PC-3 (cell line): ENCODE measurements at regions not wholly inside any gene's neighbourhood (a gene's known extent, or its start where the extent isn't known, plus 50 kb on each side); places are given as distances from the start of the nearest gene placed in this dataset.

ENCODE experiments used
- EZH2 ChIP-seq: fragments of 300-600 bp; sonication (generic); IDR thresholded peaks from one replicate; pipeline ENCODE4 v1.6.1; 2017; ENCODE audit warnings: antibody characterized with exemption, mild to moderate bottlenecking, low read length; ENCODE audit not compliant: unreplicated experiment
- TF ChIP-seq, protein P1 (sequence below): fragments of 300-600 bp; sonication (generic); conservative IDR thresholded peaks from 2 replicates; pipeline ENCODE4 v1.5.1; 2017; ENCODE audit warnings: antibody characterized with exemption, low read depth, mild to moderate bottlenecking, low read length

DNA sequence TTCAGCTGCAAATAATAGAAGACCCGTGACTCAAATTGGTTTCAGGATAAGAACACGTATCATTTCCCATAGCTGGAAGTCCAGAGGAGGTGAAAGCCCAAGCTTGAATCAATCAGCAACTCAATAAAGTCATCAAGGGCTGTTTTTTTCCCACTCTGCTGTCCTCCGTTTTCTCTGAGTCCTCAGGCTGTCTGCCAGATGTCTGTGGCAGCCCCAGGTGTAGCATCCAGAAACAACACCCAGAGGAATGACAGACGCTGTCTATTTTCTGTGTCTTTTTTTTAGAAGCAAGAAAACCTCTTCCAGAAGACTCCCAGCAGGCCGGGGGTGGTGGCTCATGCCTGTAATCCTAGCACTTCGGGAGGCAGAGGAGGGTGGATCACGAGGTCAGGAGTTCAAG lies 204.4 kb downstream of the FAM43A start:
- TF ChIP-seq, protein P1, sequence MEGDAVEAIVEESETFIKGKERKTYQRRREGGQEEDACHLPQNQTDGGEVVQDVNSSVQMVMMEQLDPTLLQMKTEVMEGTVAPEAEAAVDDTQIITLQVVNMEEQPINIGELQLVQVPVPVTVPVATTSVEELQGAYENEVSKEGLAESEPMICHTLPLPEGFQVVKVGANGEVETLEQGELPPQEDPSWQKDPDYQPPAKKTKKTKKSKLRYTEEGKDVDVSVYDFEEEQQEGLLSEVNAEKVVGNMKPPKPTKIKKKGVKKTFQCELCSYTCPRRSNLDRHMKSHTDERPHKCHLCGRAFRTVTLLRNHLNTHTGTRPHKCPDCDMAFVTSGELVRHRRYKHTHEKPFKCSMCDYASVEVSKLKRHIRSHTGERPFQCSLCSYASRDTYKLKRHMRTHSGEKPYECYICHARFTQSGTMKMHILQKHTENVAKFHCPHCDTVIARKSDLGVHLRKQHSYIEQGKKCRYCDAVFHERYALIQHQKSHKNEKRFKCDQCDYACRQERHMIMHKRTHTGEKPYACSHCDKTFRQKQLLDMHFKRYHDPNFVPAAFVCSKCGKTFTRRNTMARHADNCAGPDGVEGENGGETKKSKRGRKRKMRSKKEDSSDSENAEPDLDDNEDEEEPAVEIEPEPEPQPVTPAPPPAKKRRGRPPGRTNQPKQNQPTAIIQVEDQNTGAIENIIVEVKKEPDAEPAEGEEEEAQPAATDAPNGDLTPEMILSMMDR, result no peak
- TF ChIP-seq EZH2, result no peak
